H9 (cell line): ENCODE measurements at regions not wholly inside any gene's neighbourhood (a gene's known extent, or its start where the extent isn't known, plus 50 kb on each side); places are given as distances from the start of the nearest gene placed in this dataset.

Experiments
- DNase-seq: peaks from one replicate; pipeline ENCODE4 v3.0.0-alpha.2; 2017
- H2AFZ ChIP-seq: one replicate; pipeline ENCODE4 v1.6.1; 2013; ENCODE audit warnings: mild to moderate bottlenecking, low read length, control low read depth, moderate library complexity
- H2AK5ac ChIP-seq: 2 replicates; pipeline ENCODE4 v1.6.1; 2013; ENCODE audit warnings: low read length, control low read depth, mixed read lengths; ENCODE audit not compliant: insufficient read length
- H2BK120ac ChIP-seq: one replicate; pipeline ENCODE4 v1.6.1; 2013; ENCODE audit warnings: low read depth, mild to moderate bottlenecking, low read length, control low read depth, inconsistent platforms; ENCODE audit not compliant: poor library complexity, severe bottlenecking
- H2BK12ac ChIP-seq: 2 replicates; pipeline ENCODE4 v1.6.1; 2013; ENCODE audit warnings: low read length, control low read depth, mixed read lengths, low read depth; ENCODE audit not compliant: insufficient read length
- H2BK15ac ChIP-seq: 2 replicates; pipeline ENCODE4 v1.6.1; 2013; ENCODE audit warnings: low read depth, low read length, control low read depth
- H2BK20ac ChIP-seq: one replicate; pipeline ENCODE4 v1.6.1; 2013; ENCODE audit warnings: low read depth, mild to moderate bottlenecking, low read length, control low read depth, inconsistent platforms; ENCODE audit not compliant: poor library complexity, severe bottlenecking
- H2BK5ac ChIP-seq: 2 replicates; pipeline ENCODE4 v1.6.1; 2013; ENCODE audit warnings: low read length, control low read depth, mixed read lengths; ENCODE audit not compliant: insufficient read length
- H3K14ac ChIP-seq: 2 replicates; pipeline ENCODE4 v1.6.1; 2013; ENCODE audit warnings: low read length, control low read depth; ENCODE audit not compliant: insufficient read depth
- H3K18ac ChIP-seq: 2 replicates; pipeline ENCODE4 v1.6.1; 2013; ENCODE audit warnings: low read depth, mild to moderate bottlenecking, mixed read lengths, low read length, control low read depth; ENCODE audit not compliant: insufficient read length
- H3K23ac ChIP-seq: 2 replicates; pipeline ENCODE4 v1.6.1; 2013; ENCODE audit warnings: low read length, control low read depth, mixed read lengths, low read depth; ENCODE audit not compliant: insufficient read length
- H3K23me2 ChIP-seq: 2 replicates; pipeline ENCODE4 v1.6.1; 2013; ENCODE audit warnings: low read depth, mild to moderate bottlenecking, mixed read lengths, low read length, control low read depth; ENCODE audit not compliant: insufficient read length, poor library complexity, severe bottlenecking
- H3K27ac ChIP-seq: 2 replicates; pipeline ENCODE4 v1.5.1; 2013; ENCODE audit warnings: low read length, control low read depth, mixed read lengths, low read depth; ENCODE audit not compliant: insufficient read length
- H3K27me3 ChIP-seq: 2 replicates; pipeline ENCODE4 v1.6.1; 2013; ENCODE audit warnings: low read length, control low read depth, inconsistent platforms; ENCODE audit not compliant: insufficient read depth
- H3K4ac ChIP-seq: 2 replicates; pipeline ENCODE4 v1.6.1; 2013; ENCODE audit warnings: low read depth, mild to moderate bottlenecking, control low read depth, inconsistent platforms, low read length, moderate library complexity
- H3K4me1 ChIP-seq: 2 replicates; pipeline ENCODE4 v1.6.1; 2013; ENCODE audit warnings: low read length, control low read depth, inconsistent platforms; ENCODE audit not compliant: insufficient read depth
- H3K4me2 ChIP-seq: 2 replicates; pipeline ENCODE4 v1.6.1; 2013; ENCODE audit warnings: low read length, control low read depth, mixed read lengths; ENCODE audit not compliant: insufficient read length, insufficient read depth
- H3K56ac ChIP-seq: 2 replicates; pipeline ENCODE4 v1.6.1; 2013; ENCODE audit warnings: low read depth, mild to moderate bottlenecking, mixed read lengths, low read length, control low read depth; ENCODE audit not compliant: insufficient read length
- H3K79me1 ChIP-seq: 2 replicates; pipeline ENCODE4 v1.6.1; 2013; ENCODE audit warnings: low read depth, mild to moderate bottlenecking, moderate library complexity, low read length, control low read depth, inconsistent platforms; ENCODE audit not compliant: insufficient read depth, poor library complexity, severe bottlenecking
- H3K79me2 ChIP-seq: 2 replicates; pipeline ENCODE4 v1.6.1; 2013; ENCODE audit warnings: low read length, control low read depth, inconsistent platforms; ENCODE audit not compliant: insufficient read depth
- H3K9ac ChIP-seq: 2 replicates; pipeline ENCODE4 v1.6.1; 2013; ENCODE audit warnings: low read length, control low read depth, mixed read lengths; ENCODE audit not compliant: insufficient read length; ENCODE audit errors: extremely low read depth
- H3K9me3 ChIP-seq: one replicate; pipeline ENCODE4 v1.6.1; 2013; ENCODE audit warnings: low read depth, low read length, inconsistent platforms; ENCODE audit not compliant: control insufficient read depth
- H3T11ph ChIP-seq: one replicate; pipeline ENCODE4 v1.6.1; 2013; ENCODE audit warnings: mild to moderate bottlenecking, low read length, control low read depth, inconsistent platforms
- H4K20me1 ChIP-seq: one replicate; pipeline ENCODE4 v1.6.1; 2013; ENCODE audit not compliant: control insufficient read depth, insufficient read length, insufficient read depth
- H4K5ac ChIP-seq: 2 replicates; pipeline ENCODE4 v1.6.1; 2013; ENCODE audit warnings: low read depth, mild to moderate bottlenecking, mixed read lengths, low read length, control low read depth; ENCODE audit not compliant: insufficient read length
- H4K8ac ChIP-seq: replicated peaks from 2 replicates; pipeline ENCODE4 v1.6.1; 2013; ENCODE audit warnings: low read length, control low read depth, mixed read lengths, low read depth; ENCODE audit not compliant: insufficient read length
- H4K91ac ChIP-seq: 2 replicates; pipeline ENCODE4 v1.6.1; 2013; ENCODE audit warnings: low read depth, mild to moderate bottlenecking, moderate library complexity, mixed read lengths, low read length, control low read depth; ENCODE audit not compliant: insufficient read length
- H3K27ac Mint-ChIP-seq, 3 experiments: 2 replicates in 2 of 3; 3 replicates in 1 of 3; pipeline ENCODE4 v1.8.0; 2020 to 2021; ENCODE audit warnings: mixed read lengths in 3 of 3, mild to moderate bottlenecking in 1 of 3, moderate library complexity in 1 of 3
- H3K27me3 Mint-ChIP-seq: 2 replicates; pipeline ENCODE4 v1.8.0; 2021; ENCODE audit warnings: low read depth, mild to moderate bottlenecking, moderate library complexity, mixed read lengths
- H3K36me3 Mint-ChIP-seq, 3 experiments: 2 replicates in 2 of 3; 3 replicates in 1 of 3; pipeline ENCODE4 v1.8.0; 2020 to 2021; ENCODE audit warnings: low read depth in 3 of 3, mixed read lengths in 3 of 3; ENCODE audit not compliant: insufficient read depth in 1 of 3
- H3K4me1 Mint-ChIP-seq, 2 experiments: 2 replicates each; pipeline ENCODE4 v1.8.0; 2020; ENCODE audit warnings: mixed read lengths in 2 of 2
- H3K4me3 Mint-ChIP-seq, 2 experiments: 2 replicates in 1 of 2; 3 replicates in 1 of 2; pipeline ENCODE4 v1.8.0; 2020 to 2021; ENCODE audit warnings: mild to moderate bottlenecking in 2 of 2, mixed read lengths in 2 of 2, moderate library complexity in 1 of 2
- H3K9me3 Mint-ChIP-seq, 2 experiments: 2 replicates in 1 of 2; 3 replicates in 1 of 2; pipeline ENCODE4 v1.8.0; 2020; ENCODE audit warnings: mild to moderate bottlenecking in 2 of 2, mixed read lengths in 2 of 2, moderate library complexity in 1 of 2
- WGBS: extraction: QIAGEN DNeasy Blood & Tissue Kit; methylation state at CpG from one replicate; pipeline ENCODE4 v1.1.7; 2013; ENCODE audit warnings: missing lambda C conversion rate, low lambda C conversion rate, mixed read lengths; ENCODE audit not compliant: insufficient read length; ENCODE audit errors: extremely low coverage; 5-methylcytosine and 5-hydroxymethylcytosine counted together
- TF ChIP-seq, protein P1 (sequence below): fragments of 200-600 bp; sonication (generic); conservative IDR thresholded peaks from 3 replicates; pipeline ENCODE4 v1.8.0; 2021; ENCODE audit warnings: antibody characterized with exemption, mild to moderate bottlenecking

DNA sequence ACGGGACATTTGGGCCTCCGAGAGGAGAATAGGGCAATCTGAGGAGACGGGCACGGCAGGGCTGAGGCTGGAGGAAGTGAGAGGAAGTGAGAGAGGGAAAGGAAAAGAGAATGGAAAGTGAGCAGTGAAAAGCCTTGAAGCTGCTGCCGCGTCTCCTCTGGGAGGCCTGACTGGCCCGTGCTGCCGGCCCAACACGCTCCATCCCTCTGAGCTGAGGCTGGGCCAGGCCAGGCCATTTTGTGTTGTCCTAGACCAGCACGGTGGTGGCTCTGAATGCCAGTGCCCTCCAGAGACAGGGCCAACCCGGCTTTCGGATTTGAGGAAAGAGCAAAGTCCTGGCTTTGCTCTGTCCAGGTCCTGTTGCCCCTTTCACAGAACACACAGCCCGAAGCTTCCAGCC, 361.1 kb upstream of the SHH start:
- Histone ChIP-seq H4K8ac (no peak overlapping the region), H2BK20ac (no peak overlapping the region), H4K91ac (no peak overlapping the region), H3K9me3 (no peaks in the 10 kb centered on the region), H3K79me1 (no peaks in the 10 kb centered on the region), H3T11ph (no peak overlapping the region), H4K20me1 (no peaks in the 10 kb centered on the region), H3K4me1 (no peaks in the 10 kb centered on the region), H2BK120ac (no peak overlapping the region), H3K27ac (no peak overlapping the region), H3K56ac (no peak overlapping the region), H3K23me2 (no peaks in the 10 kb centered on the region), H3K79me2 (no peaks in the 10 kb centered on the region), H4K5ac (no peak overlapping the region), H3K23ac (no peak overlapping the region), H3K4me2 (no peak overlapping the region), H2BK15ac (no peak overlapping the region), H2AK5ac (no peak overlapping the region), H3K18ac (no peak overlapping the region), H3K14ac (no peak overlapping the region; the same call in 1 of the 2 replicates), H2BK12ac (no peak overlapping the region), H2BK5ac (no peak overlapping the region), H2AFZ (no peak overlapping the region), H3K4ac (no peak overlapping the region), H3K9ac (no peak overlapping the region), H3K27me3 (no peaks in the 10 kb centered on the region)
- WGBS = no CpG with 5 or more reads among the region's 13 CpGs
- TF ChIP-seq, protein P1, sequence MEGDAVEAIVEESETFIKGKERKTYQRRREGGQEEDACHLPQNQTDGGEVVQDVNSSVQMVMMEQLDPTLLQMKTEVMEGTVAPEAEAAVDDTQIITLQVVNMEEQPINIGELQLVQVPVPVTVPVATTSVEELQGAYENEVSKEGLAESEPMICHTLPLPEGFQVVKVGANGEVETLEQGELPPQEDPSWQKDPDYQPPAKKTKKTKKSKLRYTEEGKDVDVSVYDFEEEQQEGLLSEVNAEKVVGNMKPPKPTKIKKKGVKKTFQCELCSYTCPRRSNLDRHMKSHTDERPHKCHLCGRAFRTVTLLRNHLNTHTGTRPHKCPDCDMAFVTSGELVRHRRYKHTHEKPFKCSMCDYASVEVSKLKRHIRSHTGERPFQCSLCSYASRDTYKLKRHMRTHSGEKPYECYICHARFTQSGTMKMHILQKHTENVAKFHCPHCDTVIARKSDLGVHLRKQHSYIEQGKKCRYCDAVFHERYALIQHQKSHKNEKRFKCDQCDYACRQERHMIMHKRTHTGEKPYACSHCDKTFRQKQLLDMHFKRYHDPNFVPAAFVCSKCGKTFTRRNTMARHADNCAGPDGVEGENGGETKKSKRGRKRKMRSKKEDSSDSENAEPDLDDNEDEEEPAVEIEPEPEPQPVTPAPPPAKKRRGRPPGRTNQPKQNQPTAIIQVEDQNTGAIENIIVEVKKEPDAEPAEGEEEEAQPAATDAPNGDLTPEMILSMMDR = no peak
- no peak overlapping the region for H3K4me3 Mint-ChIP-seq
- DNase-seq = no peak
- peaks cover 0 to 1% of the 10 kb centered on the region in 2 experiments; a peak in 1 of 4 replicates for H3K4me1 Mint-ChIP-seq
- no peaks in the 10 kb centered on the region for H3K36me3 Mint-ChIP-seq
- H3K27ac Mint-ChIP-seq = no peak overlapping the region; a peak in 1 of 7 replicates
- H3K27me3 Mint-ChIP-seq = no peaks in the 10 kb centered on the region; the same call in 1 of the 2 replicates
- H3K9me3 Mint-ChIP-seq = no peaks in the 10 kb centered on the region
